Upper lobe of left lung (tissue), 4 donors: ENCODE measurements at regions not wholly inside any gene's neighbourhood (a gene's known extent, or its start where the extent isn't known, plus 50 kb on each side); places are given as distances from the start of the nearest gene placed in this dataset.

Experiments used
- CTCF ChIP-seq, 6 experiments: fragments of 450-650 bp in 4 of 6; fragments of 200-600 bp in 2 of 6; sonication (generic) in 2 of 6; IDR thresholded peaks; one replicate each; pipeline ENCODE4 v1.5.1; 2016 to 2019; ENCODE audit warnings: antibody characterized with exemption in 6 of 6
- EP300 ChIP-seq, 4 donors: sonication (generic); formaldehyde crosslinking; IDR thresholded peaks; one replicate each; pipeline ENCODE4 v1.5.1; 2017; ENCODE audit warnings: antibody characterized with exemption in 4 of 4, control low read depth in 2 of 4
- POLR2A ChIP-seq, 4 donors: fragments of 450-650 bp; IDR thresholded peaks; one replicate each; pipeline ENCODE4 v1.5.1; 2016 to 2017; ENCODE audit warnings: antibody characterized with exemption in 4 of 4, mild to moderate bottlenecking in 2 of 4
- POLR2AphosphoS5 ChIP-seq, 2 donors: sonication (generic); formaldehyde crosslinking; IDR thresholded peaks; one replicate each; pipeline ENCODE4 v1.5.1; 2017; ENCODE audit warnings: antibody characterized with exemption in 2 of 2

- TF ChIP-seq CTCF (IDR thresholded peaks at IDR 0.05) (no peak), POLR2AphosphoS5 (IDR thresholded peaks at IDR 0.05) (no peak), POLR2A (IDR thresholded peaks at IDR 0.05) (no peak), EP300 (IDR thresholded peaks at IDR 0.05) (no peak)
Observed at GRCh38 chr2:174666845-174667244, 69.2 kb upstream of the WIPF1 start.
